Thymus (tissue), 11 donors: ENCODE measurements at regions not wholly inside any gene's neighbourhood (a gene's known extent, or its start where the extent isn't known, plus 50 kb on each side); places are given as distances from the start of the nearest gene placed in this dataset.

Source experiments
- DNase-seq, 9 donors: peaks; one replicate each; pipeline ENCODE4 v3.0.0-alpha.2; 2013; ENCODE audit warnings: low spot score in 9 of 9, low read depth in 6 of 9, missing footprints in 1 of 9
- H3K27ac ChIP-seq, 2 donors: one replicate each; pipeline ENCODE4 v1.5.1; 2013; ENCODE audit warnings: control low read depth in 1 of 2, low read depth in 1 of 2, low read length in 1 of 2, mild to moderate bottlenecking in 1 of 2, moderate library complexity in 1 of 2
- H3K27me3 ChIP-seq, 2 donors: one replicate each; pipeline ENCODE4 v1.5.1; 2013; ENCODE audit warnings: low read length in 1 of 2; ENCODE audit not compliant: control insufficient read depth in 2 of 2, insufficient read depth in 1 of 2
- H3K36me3 ChIP-seq, 2 donors: one replicate each; pipeline ENCODE4 v1.5.1; 2013; ENCODE audit warnings: low read length in 1 of 2, mild to moderate bottlenecking in 1 of 2, moderate library complexity in 1 of 2; ENCODE audit not compliant: control insufficient read depth in 2 of 2, insufficient read depth in 2 of 2
- H3K4me1 ChIP-seq, 2 donors: one replicate each; pipeline ENCODE4 v1.5.1; 2013; ENCODE audit warnings: low read length in 2 of 2; ENCODE audit not compliant: control insufficient read depth in 2 of 2, insufficient read depth in 2 of 2
- H3K4me3 ChIP-seq, 2 donors: one replicate each; pipeline ENCODE4 v1.5.1; 2013; ENCODE audit warnings: low read length in 2 of 2, control low read depth in 1 of 2, mild to moderate bottlenecking in 1 of 2
- H3K9me3 ChIP-seq, 2 donors: one replicate each; pipeline ENCODE4 v1.5.1; 2013; ENCODE audit warnings: low read length in 1 of 2, mild to moderate bottlenecking in 1 of 2; ENCODE audit not compliant: control insufficient read depth in 2 of 2, insufficient read depth in 1 of 2
- WGBS: extraction: QIAGEN DNeasy Blood & Tissue Kit; methylation state at CpG from one replicate; pipeline ENCODE4 v1.1.7; 2013; 5-methylcytosine and 5-hydroxymethylcytosine counted together
- donor health status: healthy.

- Histone ChIP-seq H3K4me3 (no peak overlapping the region), H3K27ac (no peak overlapping the region), H3K27me3 (peaks cover 2% of the 10 kb centered on the region in 2 donors), H3K36me3 (no peaks in the 10 kb centered on the region), H3K9me3 (peaks cover 0 to 8% of the 10 kb centered on the region in 2 donors), H3K4me1 (peaks cover 0 to 2% of the 10 kb centered on the region in 2 donors)
- DNase-seq: no peak
- 92% methylated on average over 4 of the region's 4 CpGs for WGBS
These were observed 187.3 kb downstream of the MELK start for GRCh38 chr9:36759976-36760375.

- DNase-seq: no peak
- Histone ChIP-seq H3K27me3 (peaks cover 2% of the 10 kb centered on the region in 2 donors), H3K4me1 (peaks cover 0 to 10% of the 10 kb centered on the region in 2 donors), H3K9me3 (peaks cover 0 to 8% of the 10 kb centered on the region in 2 donors), H3K4me3 (no peak overlapping the region), H3K27ac (no peak overlapping the region), H3K36me3 (no peaks in the 10 kb centered on the region)
- 88% methylated on average over 14 of the region's 14 CpGs for WGBS
These were observed 188.1 kb downstream of the MELK start for GRCh38 chr9:36760667-36761420.

DNA sequence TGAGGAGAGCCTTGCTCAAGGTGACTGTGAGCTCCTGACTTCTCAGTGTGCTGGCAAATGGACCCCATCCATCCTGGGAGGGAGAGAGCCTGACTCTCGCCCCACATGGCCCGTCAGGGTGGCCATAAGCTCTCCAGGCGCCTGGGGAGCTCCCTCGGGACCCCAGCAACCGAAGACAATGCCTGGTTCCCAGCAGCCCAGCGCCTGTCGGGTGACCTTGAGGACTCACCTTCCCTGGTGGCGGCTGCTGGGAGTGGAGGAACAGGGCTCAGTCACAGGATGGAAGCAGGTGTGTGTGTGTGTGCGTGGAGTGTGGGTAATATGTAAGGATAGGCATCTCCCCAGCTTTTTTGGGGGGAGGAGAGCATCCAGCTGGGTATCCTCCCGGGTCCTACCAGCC lies 190.3 kb downstream of the MELK start:
- Histone ChIP-seq H3K9me3 (peaks cover 0 to 8% of the 10 kb centered on the region in 2 donors), H3K4me3 (no peak overlapping the region), H3K36me3 (no peaks in the 10 kb centered on the region), H3K27ac (no peak overlapping the region), H3K4me1 (peaks cover 0 to 11% of the 10 kb centered on the region in 2 donors), H3K27me3 (peaks cover 2 to 5% of the 10 kb centered on the region in 2 donors)
- DNase-seq: no peak
- WGBS: 87% methylated on average over 10 of the region's 10 CpGs

GRCh38 chr9:36763778-36764177 lies 191.1 kb downstream of the MELK start:
- no peaks in the 10 kb centered on the region for H3K36me3 ChIP-seq
- 97% methylated on average over 4 of the region's 4 CpGs for WGBS
- peaks cover 0 to 11% of the 10 kb centered on the region in 2 donors for H3K4me1 ChIP-seq
- H3K9me3 ChIP-seq: peaks cover 0 to 8% of the 10 kb centered on the region in 2 donors
- peaks cover 2 to 5% of the 10 kb centered on the region in 2 donors for H3K27me3 ChIP-seq
- no peak overlapping the region for H3K27ac ChIP-seq
- DNase-seq: no peak
- H3K4me3 ChIP-seq: no peak overlapping the region

DNA sequence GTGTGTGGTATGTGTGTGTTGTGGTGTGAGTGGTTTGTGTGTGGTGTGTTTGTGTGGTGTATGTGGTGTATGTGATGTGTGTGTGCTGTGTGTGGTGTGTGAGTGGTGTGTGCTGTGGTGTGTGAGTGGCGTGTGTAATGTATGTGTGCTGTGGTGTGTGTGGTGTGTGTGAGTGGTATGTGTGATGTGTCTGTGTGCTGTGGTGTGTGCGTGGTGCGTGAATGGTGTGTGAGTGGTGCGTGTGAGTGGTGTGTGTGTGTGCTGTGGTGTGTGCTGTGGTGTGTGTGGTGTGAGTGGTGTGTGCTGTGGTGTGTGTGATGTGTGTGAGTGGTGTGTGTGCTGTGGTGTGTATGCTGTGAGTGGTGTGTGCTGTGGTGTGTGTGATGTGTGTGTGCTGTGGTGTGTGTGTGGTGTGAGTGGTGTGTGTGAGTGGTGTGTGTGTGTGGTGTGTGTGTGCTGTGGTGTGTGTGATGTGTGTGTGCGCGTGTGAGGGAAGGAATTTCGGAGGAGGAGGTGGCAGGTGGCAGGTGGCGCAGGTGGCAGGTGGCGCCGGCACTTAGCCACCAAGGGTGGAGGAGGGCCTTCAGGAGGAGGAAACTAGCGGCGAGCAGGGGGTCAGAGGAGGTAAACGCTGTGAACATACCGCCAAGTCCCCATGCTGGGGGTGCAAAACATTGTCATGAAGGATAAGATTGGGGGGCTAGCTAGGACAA lies 191.8 kb downstream of the MELK start:
- 96% methylated on average over 14 of the region's 14 CpGs for WGBS
- H3K27me3 ChIP-seq: peaks cover 2 to 3% of the 10 kb centered on the region in 2 donors
- peaks cover 0 to 11% of the 10 kb centered on the region in 2 donors for H3K4me1 ChIP-seq
- peaks cover 0 to 8% of the 10 kb centered on the region in 2 donors for H3K9me3 ChIP-seq
- no peak for DNase-seq
- no peak overlapping the region for H3K4me3 ChIP-seq
- no peaks in the 10 kb centered on the region for H3K36me3 ChIP-seq
- no peak overlapping the region for H3K27ac ChIP-seq

GRCh38 chr9:36765077-36765390 lies 192.3 kb downstream of the MELK start:
- Histone ChIP-seq H3K4me1 (peaks cover 0 to 11% of the 10 kb centered on the region in 2 donors), H3K36me3 (no peaks in the 10 kb centered on the region), H3K27ac (no peak overlapping the region), H3K27me3 (peaks cover 2 to 4% of the 10 kb centered on the region in 2 donors), H3K9me3 (peaks cover 0 to 8% of the 10 kb centered on the region in 2 donors), H3K4me3 (no peak overlapping the region)
- DNase-seq: peak in 1 of 9 donors; percentile 2
- WGBS: 97% methylated on average over 12 of the region's 12 CpGs

- peak overlapping the region; percentile 4 to 32 for H3K4me3 ChIP-seq
- peak; percentile 54 to 91 (median 78) for DNase-seq
- WGBS: 18% methylated on average over 37 of the region's 37 CpGs
- H3K36me3 ChIP-seq: no peaks in the 10 kb centered on the region
- peak overlapping the region in 1 of 2 donors; percentile 33 for H3K27ac ChIP-seq
- peaks cover 0 to 8% of the 10 kb centered on the region in 2 donors for H3K9me3 ChIP-seq
- H3K27me3 ChIP-seq: peaks cover 2 to 7% of the 10 kb centered on the region in 2 donors
- H3K4me1 ChIP-seq: peaks cover 0 to 11% of the 10 kb centered on the region in 2 donors
These were observed 193.0 kb downstream of the MELK start for GRCh38 chr9:36765468-36766341.

DNA sequence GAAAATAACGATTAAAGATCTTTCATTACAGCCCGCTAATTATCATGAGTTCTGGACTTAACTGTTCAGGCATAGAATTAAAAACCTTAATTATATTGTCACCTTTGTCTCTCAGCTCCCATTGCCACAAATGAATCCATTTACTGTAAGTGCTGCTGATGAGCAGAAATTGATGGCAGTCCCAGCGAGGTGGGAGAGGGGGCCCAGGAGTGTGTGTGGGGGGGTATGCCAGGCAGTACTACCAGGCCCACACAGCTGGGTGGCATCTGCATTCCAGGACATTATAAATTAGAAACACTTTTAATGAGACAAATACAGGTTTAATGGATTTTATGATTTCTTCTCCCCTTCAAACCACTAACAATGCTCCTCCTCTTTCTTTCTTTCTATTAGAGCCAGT lies 196.0 kb downstream of the MELK start:
- H3K27me3 ChIP-seq: peaks cover 0 to 16% of the 10 kb centered on the region in 2 donors
- no peak overlapping the region for H3K27ac ChIP-seq
- peaks cover 0 to 8% of the 10 kb centered on the region in 2 donors for H3K9me3 ChIP-seq
- 93% methylated on average over 3 of the region's 3 CpGs for WGBS
- peaks cover 0 to 11% of the 10 kb centered on the region in 2 donors for H3K4me1 ChIP-seq
- H3K36me3 ChIP-seq: no peaks in the 10 kb centered on the region
- DNase-seq: no peak
- no peak overlapping the region for H3K4me3 ChIP-seq
